ENCODE measurements at regions not wholly inside any gene's neighbourhood (a gene's known extent, or its start where the extent isn't known, plus 50 kb on each side); places are given as distances from the start of the nearest gene placed in this dataset.

- Histone ChIP-seq H3K9me3 (ENCODE audit: control insufficient read depth in 4 of 4, low read length in 3 of 4) (no peaks in the 10 kb centered on the region), H3K4me3 (ENCODE audit: low read depth in 1 of 3, low read length in 3 of 3) (no peak overlapping the region), H3K36me3 (ENCODE audit: control insufficient read depth in 4 of 4, insufficient read depth in 3 of 4, low read depth in 1 of 4, low read length in 3 of 4) (no peaks in the 10 kb centered on the region), H3K4me1 (ENCODE audit: control insufficient read depth in 4 of 4, insufficient read depth in 4 of 4, low read length in 3 of 4) (no peaks in the 10 kb centered on the region), H3K27me3 (ENCODE audit: control insufficient read depth in 4 of 4, insufficient read depth in 4 of 4, low read length in 3 of 4) (no peaks in the 10 kb centered on the region), H3K27ac (ENCODE audit: low read depth in 1 of 2, low read length in 2 of 2) (no peak overlapping the region), H3K9ac (ENCODE audit: low read depth in 1 of 2, low read length in 2 of 2) (no peak overlapping the region)
- no peak for DNase-seq (ENCODE audit: low spot score)
- WGBS: 76% methylated on average over 2 of the region's 2 CpGs
- TF ChIP-seq REST (IDR thresholded peaks at IDR 0.05): no peak
- no peak for TF ChIP-seq RXRA (IDR thresholded peaks at IDR 0.05)
- TF ChIP-seq TAF1 (conservative IDR thresholded peaks at IDR 0.05): no peak
- no peak for TF ChIP-seq HNF4G (IDR thresholded peaks at IDR 0.05)
- no peak for TF ChIP-seq MAX (IDR thresholded peaks at IDR 0.05)
- TF ChIP-seq EGR1 (IDR thresholded peaks at IDR 0.05; ENCODE audit: low read depth in 2 of 2): no peak
- no peak for TF ChIP-seq NR2F2 (IDR thresholded peaks at IDR 0.05)
- no peak for TF ChIP-seq FOXA2 (IDR thresholded peaks at IDR 0.05)
- TF ChIP-seq SP1 (IDR thresholded peaks at IDR 0.05): no peak
- TF ChIP-seq ZBTB33 (IDR thresholded peaks at IDR 0.05): no peak
- TF ChIP-seq HNF4A (conservative IDR thresholded peaks at IDR 0.05): no peak
- no peak for TF ChIP-seq ATF3 (IDR thresholded peaks at IDR 0.05)
- TF ChIP-seq YY1 (IDR thresholded peaks at IDR 0.05): no peak
- no peak for TF ChIP-seq GABPA (IDR thresholded peaks at IDR 0.05 in 1 of 2, conservative IDR thresholded peaks at IDR 0.05 in 1 of 2)
- TF ChIP-seq FOXA1 (IDR thresholded peaks at IDR 0.05): no peak
- no peak for TF ChIP-seq RAD21 (IDR thresholded peaks at IDR 0.05)
- no peak for TF ChIP-seq JUND (IDR thresholded peaks at IDR 0.05)
- no peak for TF ChIP-seq CTCF (IDR thresholded peaks at IDR 0.05; ENCODE audit: low read depth, low read length, missing input control)
Measured at GRCh38 chr2:34848132-34848531, 1249.0 kb upstream of the FAM98A start.
